HG03135 (cell line): ENCODE measurements at regions not wholly inside any gene's neighbourhood (a gene's known extent, or its start where the extent isn't known, plus 50 kb on each side); places are given as distances from the start of the nearest gene placed in this dataset.
"Not testable (repeated sequence)": the region's sequence is repeated elsewhere in the genome, so short reads cannot be mapped to it uniquely, and the experiment has no call there.

Experiments used
- ATAC-seq: cut with Tn5 transposase; IDR thresholded peaks from one replicate; pipeline ENCODE4 v1.9.1; 2021; ENCODE audit warnings: mild to moderate bottlenecking, moderate library complexity; ENCODE audit not compliant: unreplicated experiment

DNA sequence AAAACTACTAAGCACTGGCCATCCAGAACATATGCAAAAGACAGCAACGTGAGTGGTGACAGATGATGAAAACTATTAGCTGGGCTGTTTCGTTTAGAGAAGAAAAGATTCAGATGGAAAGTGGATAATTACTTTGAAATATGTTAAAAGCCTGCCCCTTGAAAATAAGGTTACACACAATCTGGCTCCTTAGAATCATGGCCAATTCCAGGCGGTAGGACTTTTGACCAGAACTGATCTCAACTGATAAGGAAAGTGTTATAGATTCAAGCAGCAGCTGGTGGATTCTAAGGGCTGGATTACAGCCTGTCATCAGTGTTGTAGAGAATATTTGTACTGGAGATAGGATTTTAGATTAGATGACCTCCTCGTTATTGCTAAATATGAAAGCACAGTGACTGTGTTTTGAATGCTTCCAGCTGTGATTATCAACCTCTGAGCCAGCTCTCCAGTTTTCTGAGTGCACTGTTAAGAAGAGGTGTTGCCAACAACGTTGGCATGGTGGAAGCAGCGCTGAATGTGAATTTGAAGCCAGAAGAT, 75.1 kb downstream of the KBTBD2 start:
- ATAC-seq: not testable (repeated sequence)

GRCh38 chr7:32814779-32815178, 76.8 kb downstream of the KBTBD2 start:
- ATAC-seq: not testable (repeated sequence)

DNA sequence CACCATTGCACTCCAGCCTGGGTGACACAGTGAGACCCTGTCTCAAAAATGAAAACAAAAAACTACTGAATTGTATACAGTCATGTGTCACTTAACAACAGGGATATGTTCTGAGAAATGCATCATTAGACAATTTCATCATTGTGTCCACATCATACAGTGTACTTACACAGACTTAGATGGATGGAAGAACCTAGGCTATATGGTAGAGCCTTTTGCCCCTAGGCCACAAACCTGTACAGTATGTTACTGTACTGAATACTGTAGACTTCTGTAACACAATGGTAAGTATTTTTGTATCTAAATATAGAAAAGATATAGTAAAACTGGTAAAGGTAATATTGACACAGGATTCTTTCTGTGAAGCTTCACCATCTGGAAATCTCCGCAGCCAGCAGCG, 81.7 kb downstream of the KBTBD2 start:
- ATAC-seq: no peak

DNA sequence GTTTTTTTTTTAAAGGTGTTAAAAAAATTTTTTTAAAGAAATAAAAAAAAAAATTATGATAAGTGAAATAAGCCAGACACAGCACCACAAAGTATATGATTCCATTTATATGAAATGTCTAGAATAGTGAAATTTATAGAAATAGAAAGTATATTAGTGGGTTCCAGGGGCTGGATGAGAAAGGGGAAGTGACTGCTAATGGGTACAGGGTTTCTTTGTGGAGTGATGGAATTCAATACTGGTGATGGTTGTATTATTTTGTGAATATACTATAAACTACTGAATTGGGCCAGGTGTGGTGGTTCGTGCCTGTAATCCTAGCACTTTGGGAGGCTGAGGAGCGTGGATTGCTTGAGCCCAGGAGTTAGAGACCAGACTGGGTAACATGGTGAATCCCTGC, 82.2 kb downstream of the KBTBD2 start:
- ATAC-seq: no peak

DNA sequence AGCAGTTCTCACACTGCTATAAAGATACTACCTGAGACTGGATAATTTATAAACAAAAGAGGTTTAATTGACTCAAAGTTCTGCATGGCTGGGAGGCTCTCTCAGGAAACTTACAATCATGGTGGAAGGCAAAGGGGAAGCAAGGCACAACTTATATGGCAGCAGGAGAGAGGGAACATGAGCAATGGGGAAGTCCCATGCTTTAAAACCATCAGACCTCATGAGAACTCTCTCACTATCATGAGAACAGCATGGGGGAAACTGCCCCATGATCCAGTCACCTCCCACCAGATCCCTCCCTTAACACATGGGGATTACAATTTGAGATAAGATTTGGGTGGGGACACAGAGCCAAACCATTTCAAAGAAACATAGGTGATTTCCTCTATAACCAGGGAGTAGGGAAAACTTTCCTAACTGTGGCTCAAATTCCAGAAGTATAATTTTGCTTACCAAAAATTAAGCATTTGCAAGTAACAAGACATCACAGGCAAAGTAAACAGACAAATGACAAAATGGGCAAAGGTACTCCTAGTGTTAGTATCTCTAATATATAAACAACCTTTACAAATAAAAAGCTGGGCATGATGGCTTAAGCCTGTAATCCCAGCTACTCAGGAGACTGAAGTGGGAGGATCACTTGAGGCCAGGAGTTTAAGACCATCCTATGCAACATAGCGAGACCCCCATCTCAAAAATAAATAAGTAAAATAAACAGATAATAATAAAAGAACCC, 88.0 kb downstream of the KBTBD2 start:
- no peak for ATAC-seq

DNA sequence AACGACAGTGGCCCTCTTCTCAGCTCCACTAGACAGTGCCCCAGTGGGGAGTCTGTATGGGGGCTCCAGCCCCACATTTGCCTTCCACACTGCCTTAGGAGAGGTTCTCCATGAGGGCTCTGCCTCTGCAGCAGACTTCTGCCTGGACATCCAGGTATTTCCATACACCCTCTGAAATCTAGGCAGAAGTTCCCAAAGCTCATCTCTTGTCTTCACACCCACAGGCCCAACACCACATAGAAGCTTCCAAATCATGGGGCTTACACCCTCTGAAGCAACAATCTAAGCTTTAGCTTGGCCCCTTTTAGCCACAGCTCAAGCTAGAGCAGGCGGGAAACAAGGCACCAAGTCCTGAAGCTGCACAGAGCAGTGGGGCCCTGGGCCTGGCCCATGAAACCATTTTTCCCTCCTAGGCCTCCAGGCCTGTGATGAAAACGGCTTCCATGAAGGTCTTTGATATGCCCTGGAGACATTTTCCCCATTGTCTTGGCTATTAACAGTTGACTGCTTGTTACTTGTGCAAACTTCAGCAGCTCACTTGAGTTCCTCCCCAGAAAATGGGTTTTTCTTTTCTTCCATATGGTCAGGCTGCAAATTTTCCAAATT, 89.2 kb downstream of the KBTBD2 start:
- ATAC-seq: no peak

DNA sequence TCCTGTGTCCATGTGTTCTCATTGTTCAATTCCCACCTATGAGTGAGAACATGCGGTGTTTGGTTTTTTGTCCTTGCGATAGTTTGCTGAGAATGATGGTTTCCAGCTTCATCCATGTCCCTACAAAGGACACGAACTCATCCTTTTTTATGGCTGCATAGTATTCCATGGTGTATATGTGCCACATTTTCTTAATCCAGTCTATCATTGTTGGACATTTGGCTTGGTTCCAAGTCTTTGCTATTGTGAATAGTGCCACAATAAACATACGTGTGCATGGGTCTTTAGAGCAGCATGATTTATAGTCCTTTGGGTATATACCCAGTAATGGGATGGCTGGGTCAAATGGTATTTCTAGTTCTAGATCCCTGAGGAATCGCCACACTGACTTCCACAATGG, 98.5 kb downstream of the KBTBD2 start:
- ATAC-seq: not testable (repeated sequence)

DNA sequence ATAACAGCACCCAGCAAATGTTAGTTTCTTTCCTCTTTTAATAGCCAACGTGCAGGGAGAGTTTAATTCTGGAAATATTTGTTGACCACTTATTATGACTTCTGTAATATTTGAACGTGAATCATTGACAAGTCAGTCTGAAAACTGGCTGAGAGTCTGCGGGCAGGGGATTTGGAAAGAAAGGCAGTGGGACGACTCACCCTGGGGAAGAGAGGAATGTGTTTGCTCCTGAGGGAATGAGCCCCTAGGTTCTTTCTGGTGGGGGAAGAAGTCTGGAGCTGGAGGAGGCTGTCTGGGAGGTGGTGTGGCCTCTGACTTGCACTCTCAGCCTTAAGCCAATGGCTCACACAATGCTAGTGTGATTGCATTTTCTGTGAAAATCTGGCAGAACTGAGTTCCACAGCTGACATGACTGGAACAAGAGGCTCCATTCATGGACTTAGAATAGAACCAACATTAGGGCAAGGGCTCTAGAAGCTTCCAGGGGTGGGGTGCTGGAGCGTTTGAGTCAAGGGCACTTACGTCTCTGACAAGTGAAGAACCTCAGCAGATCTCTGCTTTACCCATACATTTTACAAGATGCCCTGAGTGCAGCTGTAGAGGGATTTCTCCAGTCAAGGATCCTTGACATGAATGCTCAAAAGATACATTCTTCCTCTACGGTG, 100.7 kb downstream of the KBTBD2 start:
- ATAC-seq: not testable (repeated sequence)

- not testable (repeated sequence) for ATAC-seq
These were observed 102.3 kb downstream of the KBTBD2 start for GRCh38 chr7:32789266-32789665.

DNA sequence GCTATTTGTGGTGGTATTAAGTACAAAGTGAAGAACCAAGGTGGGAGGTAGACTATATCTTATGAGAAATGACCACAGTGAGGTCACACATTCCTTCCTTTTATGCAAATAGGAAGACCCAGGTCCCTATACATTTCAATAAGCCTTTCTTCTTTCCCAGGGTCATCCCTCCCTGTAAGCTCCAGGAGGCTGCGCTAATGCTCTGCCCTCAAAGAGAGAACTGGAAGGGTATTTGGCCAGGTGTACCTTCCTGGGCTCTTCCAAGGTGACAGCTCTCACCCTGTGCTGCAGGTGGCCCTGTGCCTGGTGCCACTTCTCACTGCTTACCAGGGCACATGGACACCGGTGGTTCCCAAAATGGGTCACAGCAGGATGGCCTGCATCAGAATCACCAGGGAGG, 103.4 kb downstream of the KBTBD2 start:
- ATAC-seq: not testable (repeated sequence)

GRCh38 chr7:32785365-32785944, 106.1 kb downstream of the KBTBD2 start:
- not testable (repeated sequence) for ATAC-seq

DNA sequence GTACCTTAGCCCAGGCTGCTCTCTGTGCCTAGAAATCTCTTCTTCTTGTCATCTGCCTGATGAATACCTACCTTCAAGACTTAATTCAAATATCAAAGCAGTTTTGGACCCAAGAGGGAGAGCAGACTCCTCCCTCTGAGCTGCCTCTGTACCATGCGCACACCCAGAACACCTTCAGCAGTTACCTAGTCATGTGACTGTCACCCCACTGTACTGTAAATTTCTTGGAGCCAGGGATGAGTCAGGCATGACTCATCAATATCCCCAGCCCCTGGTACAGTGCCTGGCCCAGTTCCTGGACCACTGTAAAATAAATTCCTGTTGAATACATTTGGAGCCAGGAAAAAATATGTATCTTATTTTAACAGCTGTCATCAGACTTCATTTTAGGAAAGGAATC, 111.7 kb downstream of the KBTBD2 start:
- not testable (repeated sequence) for ATAC-seq

DNA sequence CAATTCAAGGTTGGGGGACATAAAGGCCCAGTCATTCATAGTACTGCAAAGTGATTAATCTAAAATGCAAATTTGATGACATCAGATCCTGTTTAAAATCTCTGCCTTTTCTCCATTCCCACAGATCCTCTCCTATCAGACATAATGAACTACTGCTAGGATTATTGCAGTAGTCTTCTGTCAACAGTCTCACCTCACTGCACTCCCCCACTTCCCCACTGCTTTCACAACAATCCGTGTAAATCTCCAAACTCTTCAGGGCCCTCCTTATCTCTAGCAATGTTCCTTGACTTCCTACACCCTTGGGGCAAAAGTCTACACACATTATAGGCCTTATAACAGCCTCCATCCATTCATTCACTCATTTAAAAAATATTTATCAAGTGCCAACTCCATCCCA, 112.4 kb downstream of the KBTBD2 start:
- no peak for ATAC-seq

- not testable (repeated sequence) for ATAC-seq
These were observed 114.4 kb downstream of the KBTBD2 start for GRCh38 chr7:32777041-32777666.

- ATAC-seq: not testable (repeated sequence)
These were observed 115.2 kb downstream of the KBTBD2 start for GRCh38 chr7:32776318-32776717.

DNA sequence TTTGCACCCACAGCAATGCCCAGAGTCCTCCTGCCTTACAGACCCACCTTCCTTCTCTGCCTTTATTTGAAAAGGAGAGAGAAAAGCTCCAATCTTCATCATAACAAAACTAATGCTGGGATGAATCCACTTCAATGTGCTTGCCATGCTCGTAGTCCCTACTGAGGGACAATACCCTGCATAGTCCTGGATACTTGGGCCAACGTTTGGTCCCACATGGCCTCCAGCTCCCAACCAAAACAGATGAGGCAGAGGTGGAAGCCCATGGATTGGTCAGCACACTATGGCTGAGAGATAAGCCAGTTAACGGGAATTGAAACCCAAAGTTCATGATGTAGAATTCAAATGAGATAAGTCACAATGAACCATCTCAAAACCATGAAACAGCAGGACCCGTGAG, 115.8 kb downstream of the KBTBD2 start:
- not testable (repeated sequence) for ATAC-seq

DNA sequence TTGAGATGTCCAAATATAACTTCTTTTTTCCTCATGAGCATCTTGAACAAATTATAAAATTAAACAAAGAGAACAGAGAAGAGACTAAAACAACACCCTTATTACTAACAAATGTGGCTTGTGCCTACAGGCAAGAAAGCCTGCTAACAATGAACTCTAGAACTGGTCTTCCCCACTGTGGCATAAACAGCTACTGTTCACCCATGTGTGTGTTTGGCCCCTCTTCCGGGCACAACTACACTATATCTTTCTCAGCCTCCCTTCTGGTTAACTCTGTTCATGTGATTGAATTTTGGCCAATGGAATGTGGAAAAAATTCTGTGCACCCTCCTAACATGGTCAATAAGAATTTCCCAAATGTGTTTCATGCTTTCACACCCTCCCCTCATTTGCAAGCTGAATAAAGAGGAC, 117.0 kb downstream of the KBTBD2 start:
- ATAC-seq: no peak

GRCh38 chr7:32768866-32769510, 122.6 kb downstream of the KBTBD2 start:
- not testable (repeated sequence) for ATAC-seq

DNA sequence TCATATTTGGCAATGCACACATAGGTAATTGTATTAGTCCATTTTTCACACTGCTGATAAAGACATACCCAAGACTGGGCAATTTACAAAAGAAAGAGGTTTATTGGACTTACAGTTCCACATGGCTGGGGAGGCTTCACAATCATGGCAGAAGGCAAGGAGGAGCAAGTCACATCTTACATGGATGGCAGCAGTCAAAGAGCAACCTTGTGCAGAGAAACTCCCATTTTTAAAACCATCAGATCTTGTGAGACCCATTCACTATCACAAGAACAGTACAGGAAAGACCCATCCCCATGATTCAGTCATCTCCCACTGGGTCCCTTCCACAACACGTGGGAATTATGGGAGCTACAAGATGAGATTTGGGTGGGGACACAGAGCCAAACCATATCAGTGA, 123.2 kb downstream of the KBTBD2 start:
- ATAC-seq: not testable (repeated sequence)

DNA sequence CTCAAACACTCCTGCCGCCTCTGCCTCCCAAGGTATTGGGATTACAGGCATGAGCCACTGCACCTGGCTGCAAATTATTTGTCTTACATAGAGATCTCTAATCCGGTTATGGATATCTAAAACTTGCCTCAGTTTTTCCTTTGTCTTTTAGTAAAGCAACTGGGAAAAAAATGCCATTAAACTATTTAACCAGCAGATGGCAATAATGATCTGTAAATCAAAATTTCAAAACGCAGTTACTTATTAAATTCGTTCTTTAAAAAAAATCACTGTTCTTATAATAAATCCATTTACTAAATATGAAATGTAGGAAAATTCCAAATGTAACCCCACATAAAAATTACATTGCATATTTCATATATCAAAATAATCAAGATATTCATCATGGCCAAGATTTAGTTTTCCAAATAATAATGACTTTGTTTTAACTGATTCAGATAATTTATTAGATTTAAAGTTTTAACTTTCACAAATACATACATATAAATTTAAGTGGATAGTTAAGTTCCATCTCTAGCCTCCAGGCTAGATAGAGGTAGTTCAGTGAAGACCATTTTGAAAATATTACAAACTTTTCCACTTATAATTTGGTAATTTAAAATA, 125.8 kb downstream of the KBTBD2 start:
- not testable (repeated sequence) for ATAC-seq
